ENCODE measurements at regions not wholly inside any gene's neighbourhood (a gene's known extent, or its start where the extent isn't known, plus 50 kb on each side); places are given as distances from the start of the nearest gene placed in this dataset.

DNA sequence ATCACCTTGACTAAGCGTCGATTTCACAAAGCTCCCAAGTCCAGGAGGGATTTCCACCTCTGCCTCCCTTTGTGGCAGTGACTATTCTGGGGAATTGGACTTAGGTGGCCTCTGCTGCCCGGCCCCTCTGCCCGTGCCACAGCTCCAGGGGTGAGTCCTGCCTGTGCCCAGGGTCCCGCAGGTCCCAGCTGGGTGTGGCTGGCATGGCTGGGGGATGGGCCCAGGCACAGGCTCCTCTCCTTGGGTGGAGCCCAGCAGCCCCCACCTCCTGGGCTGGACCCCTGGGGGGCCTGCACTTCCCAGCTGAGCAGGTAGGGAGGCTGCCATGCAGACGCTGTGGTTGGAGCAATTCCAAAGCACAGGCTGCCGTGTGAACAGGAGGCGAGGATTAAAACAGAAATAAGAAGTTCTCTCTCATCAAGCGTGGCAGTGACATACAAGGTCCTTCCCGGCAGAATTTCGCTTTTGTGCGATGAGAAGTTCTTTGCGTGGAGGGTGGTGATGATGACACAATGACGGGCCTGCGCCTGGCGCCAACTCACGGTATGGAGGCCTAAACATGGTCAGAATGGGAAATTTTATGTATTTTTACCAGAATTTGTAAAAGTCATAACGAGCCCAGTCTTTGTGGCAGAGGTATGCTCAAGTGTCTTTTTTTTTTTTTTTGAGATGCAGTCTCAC lies 107.3 kb downstream of the BRD1 start:
- TF ChIP-seq, protein P1, sequence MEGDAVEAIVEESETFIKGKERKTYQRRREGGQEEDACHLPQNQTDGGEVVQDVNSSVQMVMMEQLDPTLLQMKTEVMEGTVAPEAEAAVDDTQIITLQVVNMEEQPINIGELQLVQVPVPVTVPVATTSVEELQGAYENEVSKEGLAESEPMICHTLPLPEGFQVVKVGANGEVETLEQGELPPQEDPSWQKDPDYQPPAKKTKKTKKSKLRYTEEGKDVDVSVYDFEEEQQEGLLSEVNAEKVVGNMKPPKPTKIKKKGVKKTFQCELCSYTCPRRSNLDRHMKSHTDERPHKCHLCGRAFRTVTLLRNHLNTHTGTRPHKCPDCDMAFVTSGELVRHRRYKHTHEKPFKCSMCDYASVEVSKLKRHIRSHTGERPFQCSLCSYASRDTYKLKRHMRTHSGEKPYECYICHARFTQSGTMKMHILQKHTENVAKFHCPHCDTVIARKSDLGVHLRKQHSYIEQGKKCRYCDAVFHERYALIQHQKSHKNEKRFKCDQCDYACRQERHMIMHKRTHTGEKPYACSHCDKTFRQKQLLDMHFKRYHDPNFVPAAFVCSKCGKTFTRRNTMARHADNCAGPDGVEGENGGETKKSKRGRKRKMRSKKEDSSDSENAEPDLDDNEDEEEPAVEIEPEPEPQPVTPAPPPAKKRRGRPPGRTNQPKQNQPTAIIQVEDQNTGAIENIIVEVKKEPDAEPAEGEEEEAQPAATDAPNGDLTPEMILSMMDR (IDR thresholded peaks at IDR 0.05) = no peak
- no peak for TF ChIP-seq POLR2AphosphoS5 (IDR thresholded peaks at IDR 0.05)
